Thoracic aorta (tissue), 2 donors: ENCODE measurements at regions not wholly inside any gene's neighbourhood (a gene's known extent, or its start where the extent isn't known, plus 50 kb on each side); places are given as distances from the start of the nearest gene placed in this dataset.

Experiments used
- ATAC-seq: fragments of 150-250 bp; one replicate; pipeline ENCODE4 v1.8.0; 2017; ENCODE audit warnings: low read depth; ENCODE audit not compliant: insufficient number of reproducible peaks, low FRiP score
- DNase-seq: peaks from one replicate; pipeline ENCODE4 v3.0.0-alpha.2; 2020; ENCODE audit warnings: low spot score
- H3K27ac ChIP-seq, 2 donors: fragments of 200-600 bp; sonication (generic); 1 replicate in 1 of 2; 2 replicates in 1 of 2; pipeline ENCODE4 v1.5.1; 2016; ENCODE audit warnings: mild to moderate bottlenecking in 2 of 2, moderate library complexity in 2 of 2
- H3K27me3 ChIP-seq: fragments of 200-600 bp; sonication (generic); replicated peaks from 2 replicates; pipeline ENCODE4 v1.6.0; 2016; ENCODE audit warnings: mild to moderate bottlenecking; ENCODE audit not compliant: insufficient read depth
- H3K36me3 ChIP-seq: fragments of 200-600 bp; sonication (generic); one replicate; pipeline ENCODE4 v1.5.1; 2016
- H3K4me1 ChIP-seq, 2 donors: fragments of 200-600 bp; sonication (generic); 1 replicate in 1 of 2; 2 replicates in 1 of 2; pipeline versions ENCODE4 v1.5.1 to v1.6.0; 2016; ENCODE audit warnings: low read depth in 2 of 2, mild to moderate bottlenecking in 1 of 2; ENCODE audit not compliant: control insufficient read depth in 1 of 2
- H3K4me3 ChIP-seq: fragments of 200-600 bp; sonication (generic); 2 replicates; pipeline ENCODE4 v1.5.1; 2016; ENCODE audit warnings: mild to moderate bottlenecking
- H3K9me3 ChIP-seq: fragments of 200-600 bp; sonication (generic); 2 replicates; pipeline ENCODE4 v1.5.1; 2016
- CTCF ChIP-seq: fragments of 200-600 bp; sonication (generic); IDR thresholded peaks from one replicate; pipeline ENCODE4 v1.5.1; 2019; ENCODE audit warnings: antibody characterized with exemption

- DNase-seq (no peak), ATAC-seq (no peak)
- H3K27ac ChIP-seq = peak overlapping the region in 1 of 2 donors; percentile 74
- H3K9me3 ChIP-seq = no peaks in the 10 kb centered on the region
- no peak for TF ChIP-seq CTCF
- peaks cover 18 to 44% of the 10 kb centered on the region in 2 donors for H3K4me1 ChIP-seq
- no peaks in the 10 kb centered on the region for H3K36me3 ChIP-seq
- H3K27me3 ChIP-seq = no peaks in the 10 kb centered on the region
- H3K4me3 ChIP-seq = no peak overlapping the region
Observed at GRCh38 chr13:33524086-33524485, 238.5 kb upstream of the STARD13 start.

- no peaks in the 10 kb centered on the region for H3K27me3 ChIP-seq
- no peaks in the 10 kb centered on the region for H3K36me3 ChIP-seq
- no peak for TF ChIP-seq CTCF
- peak overlapping the region; percentile 0 for H3K4me3 ChIP-seq
- H3K4me1 ChIP-seq = peaks cover 13 to 37% of the 10 kb centered on the region in 2 donors
- peak overlapping the region; percentile 30 to 47 for H3K27ac ChIP-seq
- DNase-seq (no peak), ATAC-seq (no peak)
- H3K9me3 ChIP-seq = no peaks in the 10 kb centered on the region
Observed at GRCh38 chr13:33525763-33526162, 240.2 kb upstream of the STARD13 start.

GRCh38 chr13:33526718-33527117 is 241.2 kb upstream of the STARD13 start:
- ATAC-seq (no peak), DNase-seq (no peak)
- no peaks in the 10 kb centered on the region for H3K27me3 ChIP-seq
- no peaks in the 10 kb centered on the region for H3K36me3 ChIP-seq
- TF ChIP-seq CTCF = no peak
- H3K4me1 ChIP-seq = peaks cover 13 to 37% of the 10 kb centered on the region in 2 donors
- H3K9me3 ChIP-seq = no peaks in the 10 kb centered on the region
- no peak overlapping the region for H3K27ac ChIP-seq
- no peak overlapping the region for H3K4me3 ChIP-seq

GRCh38 chr13:33528896-33529295 is 243.3 kb upstream of the STARD13 start:
- Histone ChIP-seq H3K27me3 (no peaks in the 10 kb centered on the region), H3K36me3 (no peaks in the 10 kb centered on the region), H3K4me3 (no peak overlapping the region), H3K4me1 (peaks cover 5 to 36% of the 10 kb centered on the region in 2 donors), H3K9me3 (no peaks in the 10 kb centered on the region), H3K27ac (no peak overlapping the region)
- no peak for TF ChIP-seq CTCF
- DNase-seq (no peak), ATAC-seq (no peak)

GRCh38 chr13:33531484-33531883 is 245.9 kb upstream of the STARD13 start:
- no peak overlapping the region for H3K4me3 ChIP-seq
- ATAC-seq = no peak
- no peaks in the 10 kb centered on the region for H3K36me3 ChIP-seq
- H3K9me3 ChIP-seq = no peaks in the 10 kb centered on the region
- DNase-seq = no peak
- H3K27ac ChIP-seq = no peak overlapping the region
- no peak for TF ChIP-seq CTCF
- peaks cover 0 to 18% of the 10 kb centered on the region in 2 donors for H3K4me1 ChIP-seq
- H3K27me3 ChIP-seq = no peaks in the 10 kb centered on the region
